ENCODE measurements at regions not wholly inside any gene's neighbourhood (a gene's known extent, or its start where the extent isn't known, plus 50 kb on each side); places are given as distances from the start of the nearest gene placed in this dataset.

GRCh38 chr16:60776281-60776680 lies 1260.0 kb downstream of the CDH8 start:
- TF ChIP-seq CTCF (conservative IDR thresholded peaks at IDR 0.05; ENCODE audit: low read depth, low read length), result no peak
- TF ChIP-seq EZH2 (IDR thresholded peaks at IDR 0.05; ENCODE audit: low read length, unreplicated experiment), result no peak

Measured in PC-3 (cell line).